GOT3 (cell line): ENCODE measurements at regions not wholly inside any gene's neighbourhood (a gene's known extent, or its start where the extent isn't known, plus 50 kb on each side); places are given as distances from the start of the nearest gene placed in this dataset.
"Not testable (repeated sequence)": the region's sequence is repeated elsewhere in the genome, so short reads cannot be mapped to it uniquely, and the experiment has no call there.

Experiments used
- DNase-seq: peaks from one replicate; lab custom pipeline; 2025; ENCODE audit warnings: mixed read lengths; lab: John Stamatoyannopoulos, UW

DNA sequence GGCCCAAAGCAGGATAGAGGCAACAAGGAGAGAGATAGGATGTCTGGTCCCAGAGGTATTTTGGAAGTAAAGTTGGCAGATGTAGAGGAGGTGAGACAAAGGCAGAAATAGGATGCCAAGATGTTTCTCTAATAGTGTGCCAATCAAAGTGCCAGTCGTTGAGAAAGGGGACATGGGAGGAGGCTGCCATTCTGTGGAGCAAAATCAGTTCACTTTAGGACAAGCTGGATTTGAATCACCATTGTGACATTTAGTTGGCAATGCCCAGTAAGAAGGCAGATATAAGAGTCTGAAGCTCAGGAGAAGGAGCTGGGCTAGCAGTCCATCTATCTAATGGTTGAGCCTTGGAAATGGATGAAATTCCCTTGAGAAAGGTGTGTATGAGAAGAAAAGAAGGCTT lies 53.8 kb downstream of the ADRB2 start:
- DNase-seq: no peak

DNA sequence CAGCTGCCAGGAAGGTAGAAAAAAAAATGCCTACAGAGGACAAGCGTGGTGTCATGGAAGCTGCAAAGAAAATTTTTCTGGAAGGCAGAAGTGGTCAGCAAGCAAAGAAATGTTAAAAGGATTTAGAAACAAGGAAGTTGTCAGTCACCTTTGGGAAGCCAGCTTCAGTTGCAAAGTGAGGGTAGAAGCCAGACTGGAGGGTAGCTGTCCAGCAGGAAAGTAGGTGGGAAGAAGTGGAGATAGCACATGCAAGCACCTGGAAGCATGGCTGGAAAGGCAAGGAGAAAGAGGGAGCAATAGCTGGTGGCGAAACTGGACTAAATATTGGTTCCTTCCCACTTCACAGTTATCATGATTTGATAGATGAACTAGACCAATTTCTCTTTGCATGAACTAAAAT lies 54.3 kb downstream of the ADRB2 start:
- no peak for DNase-seq

DNA sequence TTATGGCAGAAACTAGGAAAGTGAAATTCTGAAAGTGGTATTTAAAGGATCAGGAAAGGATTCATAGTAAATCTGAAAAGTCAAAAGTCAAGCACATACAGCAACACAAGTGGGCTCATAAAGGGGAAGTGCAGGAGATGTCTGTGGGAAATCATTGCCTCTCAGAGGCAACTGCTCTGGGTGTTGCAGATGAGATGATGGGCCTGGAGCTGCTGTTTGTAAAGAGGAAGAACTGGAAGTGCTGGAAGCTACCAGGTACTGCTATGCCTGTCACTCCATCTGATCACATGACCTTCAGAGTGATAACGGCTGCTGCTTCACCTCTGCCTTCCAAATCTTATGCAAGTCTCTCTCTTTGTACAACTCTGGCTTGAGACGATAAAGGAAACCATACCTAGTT lies 55.9 kb downstream of the ADRB2 start:
- DNase-seq: no peak

DNA sequence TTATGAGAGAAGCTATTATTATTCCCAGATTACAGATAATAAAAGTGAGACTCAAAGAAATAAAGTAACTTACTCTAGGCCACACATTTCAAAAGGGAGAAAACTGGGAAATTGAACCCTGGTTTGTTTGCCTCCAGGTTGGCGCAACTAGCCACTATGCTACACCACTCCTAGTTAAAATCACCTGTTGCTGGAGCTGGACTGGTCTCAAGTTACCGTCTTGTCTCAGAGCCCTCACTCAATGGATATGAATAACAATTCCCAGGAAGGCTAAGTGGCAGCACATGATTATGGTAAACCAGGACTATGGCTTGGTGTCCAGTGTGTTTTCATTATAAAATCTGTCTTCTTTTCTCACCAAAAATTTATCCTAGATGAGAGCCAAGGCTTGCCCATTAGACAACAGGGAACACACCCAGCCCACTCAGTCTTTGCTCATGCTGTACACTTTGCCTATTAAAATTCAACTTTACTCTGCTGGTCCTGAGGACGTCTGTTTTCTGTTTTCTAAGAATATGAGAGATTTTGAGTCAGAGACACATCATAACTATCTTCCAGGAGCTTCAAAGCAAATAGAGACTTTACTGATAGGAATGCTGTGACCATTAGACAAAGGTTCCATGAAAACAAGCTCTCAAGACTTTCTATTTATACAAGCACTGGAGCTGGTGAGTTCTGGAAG lies 58.1 kb downstream of the ADRB2 start:
- no peak for DNase-seq

DNA sequence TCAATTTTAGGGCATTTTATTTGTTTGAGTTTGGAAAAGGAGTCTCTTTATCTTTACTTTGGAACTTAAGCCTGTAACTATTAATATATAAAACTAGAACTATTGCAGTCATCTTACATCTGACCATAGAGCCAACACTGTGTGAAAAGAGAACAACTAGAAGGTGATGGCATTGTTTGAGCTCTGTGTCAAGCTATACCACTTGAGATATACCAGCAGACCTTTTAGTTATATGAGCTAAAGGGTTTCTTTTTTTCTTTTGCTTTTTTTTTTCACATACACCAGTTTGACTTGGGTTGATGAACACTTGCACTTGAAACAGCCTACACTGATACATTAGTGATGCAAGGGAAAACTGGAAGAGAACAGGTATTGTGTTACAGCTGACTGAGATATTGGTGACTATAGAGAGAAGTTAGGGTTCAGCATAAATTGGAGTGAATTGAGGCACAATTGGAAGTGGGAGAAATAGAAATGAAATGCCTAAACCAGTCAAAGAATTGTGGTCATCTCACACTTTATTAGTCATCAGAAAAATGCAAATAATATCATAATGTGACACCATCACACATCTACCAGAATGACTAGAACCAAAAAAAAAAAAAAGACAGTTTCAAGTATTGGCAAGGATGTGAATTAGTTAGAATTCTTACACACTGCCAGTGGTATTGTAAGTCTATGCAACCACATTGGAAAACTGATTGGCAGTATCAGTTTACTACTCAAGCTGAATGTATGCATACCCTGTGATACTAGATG lies 60.9 kb downstream of the ADRB2 start:
- DNase-seq: no peak

DNA sequence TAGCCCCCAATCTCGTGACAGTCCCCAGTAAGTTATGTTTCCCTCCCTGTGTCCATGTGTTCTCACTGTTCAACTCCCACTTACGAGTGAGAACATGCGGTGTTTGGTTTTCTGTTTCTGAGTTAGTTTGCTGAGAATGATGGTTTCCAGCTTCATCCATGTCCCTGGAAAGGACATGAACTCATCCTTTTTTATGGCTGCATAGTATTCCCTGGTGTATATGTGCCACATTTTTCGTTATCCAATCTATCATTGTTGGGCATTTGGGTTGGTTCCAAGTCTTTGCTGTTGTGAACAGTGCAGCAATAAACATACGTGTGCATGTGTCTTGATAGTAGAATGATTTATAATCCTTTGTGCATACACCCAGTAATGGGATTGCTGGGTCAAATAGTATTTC lies 63.5 kb downstream of the ADRB2 start:
- DNase-seq: not testable (repeated sequence)

DNA sequence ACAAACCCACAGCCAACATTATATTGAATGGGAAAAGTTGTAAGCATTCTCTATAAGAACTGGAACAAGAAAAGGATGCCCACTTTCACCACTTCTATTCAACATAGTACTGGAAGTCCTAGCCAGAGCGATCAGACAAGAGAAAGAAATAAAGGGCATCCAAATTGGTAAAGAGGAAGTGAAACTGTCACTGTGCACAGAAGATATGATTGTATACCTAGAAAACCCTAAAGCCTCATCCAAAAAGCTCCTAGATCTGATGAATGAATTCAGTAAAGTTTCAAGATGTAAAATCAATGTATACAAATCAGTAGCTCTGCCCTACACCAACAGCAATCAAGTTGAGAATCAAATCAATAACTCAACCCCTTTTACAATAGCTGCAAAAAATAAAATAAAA lies 69.0 kb downstream of the ADRB2 start:
- DNase-seq: not testable (repeated sequence)

DNA sequence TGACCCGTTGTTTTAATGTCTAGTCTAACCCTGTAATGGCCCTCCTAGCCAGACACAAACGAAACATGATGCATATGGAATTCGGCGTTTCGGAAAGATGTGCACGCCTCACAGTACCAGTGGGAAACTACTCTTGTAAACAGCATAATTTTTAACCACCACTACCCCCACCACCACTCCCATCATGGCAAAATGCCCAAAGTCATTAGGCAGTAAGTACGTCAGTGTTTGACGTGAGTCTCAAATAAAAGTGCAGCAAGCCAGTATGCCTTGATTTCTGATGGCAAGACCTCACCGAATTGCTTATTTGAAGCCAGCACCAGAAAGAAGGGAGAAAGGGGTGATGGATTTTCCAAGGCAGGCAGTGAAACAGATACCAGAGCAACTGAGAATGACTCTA lies 71.4 kb downstream of the ADRB2 start:
- DNase-seq: no peak

DNA sequence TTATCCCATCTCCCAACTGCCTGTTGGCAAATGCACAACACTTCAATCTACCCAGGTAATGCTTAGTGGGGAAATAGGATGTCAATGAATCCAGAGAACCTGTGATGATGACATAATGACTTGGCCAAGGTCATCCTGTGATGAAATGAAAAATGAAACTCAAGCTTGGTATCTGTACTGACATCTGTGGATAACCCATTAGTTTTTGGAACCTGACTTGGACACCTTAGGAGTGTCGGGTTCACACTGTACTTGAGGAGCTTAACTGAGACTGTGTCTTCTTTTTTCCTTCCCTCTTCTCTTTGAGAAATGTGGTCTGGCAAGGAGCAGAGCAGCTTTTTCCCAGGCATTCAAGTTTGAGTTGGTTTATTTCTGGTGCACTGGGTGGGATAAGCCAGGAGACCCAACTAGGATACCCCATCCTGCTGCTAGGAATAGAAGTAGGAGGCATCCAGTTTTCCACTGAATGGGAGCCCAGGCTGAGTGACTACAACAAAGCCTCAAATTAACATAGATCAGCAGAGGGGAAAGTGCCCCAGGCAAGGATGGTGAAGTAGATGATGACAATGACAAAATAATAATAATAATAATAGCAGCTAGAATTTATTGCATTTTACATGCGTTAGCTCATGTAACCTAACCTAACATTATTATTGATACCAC lies 72.1 kb downstream of the ADRB2 start:
- no peak for DNase-seq

DNA sequence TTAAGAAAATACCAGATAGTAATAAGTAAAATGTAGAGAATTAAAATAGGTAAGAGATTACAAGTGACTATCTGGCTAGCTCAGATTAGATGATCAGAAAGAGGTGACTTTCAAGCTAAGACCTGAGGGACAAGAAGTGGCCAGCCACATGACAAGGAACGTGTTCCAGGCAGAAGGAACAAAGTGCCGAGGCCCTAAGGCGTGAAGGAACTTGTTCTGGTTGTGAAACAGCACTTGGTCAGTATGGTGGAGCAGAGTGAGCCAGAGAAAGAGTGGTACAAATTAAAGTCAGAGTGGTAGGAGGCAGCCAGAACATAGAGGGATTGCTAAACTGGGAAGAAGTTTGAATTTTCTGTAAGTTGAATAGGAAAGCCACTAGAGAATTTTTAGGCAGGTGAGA lies 73.6 kb downstream of the ADRB2 start:
- DNase-seq: no peak

DNA sequence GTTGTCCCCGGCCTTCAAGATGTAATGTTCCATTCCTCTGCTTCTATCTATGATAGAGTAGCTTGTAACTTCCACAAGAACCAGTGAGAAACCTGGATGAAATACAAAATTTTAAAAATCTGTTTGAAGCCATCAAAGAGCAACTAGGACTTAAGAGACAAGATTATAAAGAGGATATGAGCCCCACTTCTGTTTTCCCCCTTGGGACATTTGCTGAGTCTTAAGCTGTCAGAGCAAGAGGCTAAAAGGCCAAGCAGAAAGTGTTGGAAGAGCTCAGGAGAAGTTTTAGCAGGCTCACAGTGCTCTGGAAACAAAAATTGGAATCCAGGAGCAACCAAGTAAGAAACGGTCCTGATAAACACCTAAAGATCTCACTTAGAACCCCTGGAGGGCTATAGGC lies 76.1 kb downstream of the ADRB2 start:
- DNase-seq: no peak

DNA sequence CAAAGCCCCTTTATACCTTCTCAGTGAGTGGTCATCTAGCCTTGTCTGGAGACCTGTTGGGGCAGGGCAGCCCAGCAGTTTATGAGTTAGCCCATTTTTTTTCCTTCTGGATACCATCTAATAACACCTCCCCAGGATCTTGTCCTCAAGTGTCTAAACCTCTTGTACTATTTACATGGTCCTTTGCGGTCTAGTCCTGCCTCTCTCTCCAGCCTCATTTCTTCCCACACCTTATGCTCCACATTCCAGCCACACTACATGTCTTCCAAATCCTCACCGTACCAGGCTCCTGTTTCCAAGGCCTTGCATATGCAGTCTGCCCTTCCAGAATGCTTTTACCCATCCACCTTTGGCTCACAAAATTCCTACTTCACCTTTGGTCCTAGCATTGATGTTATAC lies 77.2 kb downstream of the ADRB2 start:
- DNase-seq: no peak

DNA sequence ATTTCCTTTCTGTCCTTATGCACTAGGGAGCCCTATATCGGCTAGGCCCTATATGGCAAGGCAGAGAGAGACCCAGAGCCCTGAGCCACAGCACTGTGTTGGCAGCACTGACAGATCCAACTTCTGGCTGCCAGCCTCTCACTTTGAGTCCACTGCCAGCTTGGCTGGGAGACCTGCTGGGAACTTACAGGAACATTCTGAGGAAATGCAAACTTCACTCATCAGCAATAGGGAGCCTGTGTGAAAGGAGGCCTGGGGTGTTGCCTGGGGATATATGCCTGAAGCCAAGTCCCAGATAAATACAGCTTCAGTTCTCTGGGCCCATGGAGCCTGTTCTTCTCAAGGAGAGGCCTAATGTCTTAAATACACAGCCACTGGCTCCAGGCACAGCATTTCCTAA lies 78.0 kb downstream of the ADRB2 start:
- DNase-seq: no peak

DNA sequence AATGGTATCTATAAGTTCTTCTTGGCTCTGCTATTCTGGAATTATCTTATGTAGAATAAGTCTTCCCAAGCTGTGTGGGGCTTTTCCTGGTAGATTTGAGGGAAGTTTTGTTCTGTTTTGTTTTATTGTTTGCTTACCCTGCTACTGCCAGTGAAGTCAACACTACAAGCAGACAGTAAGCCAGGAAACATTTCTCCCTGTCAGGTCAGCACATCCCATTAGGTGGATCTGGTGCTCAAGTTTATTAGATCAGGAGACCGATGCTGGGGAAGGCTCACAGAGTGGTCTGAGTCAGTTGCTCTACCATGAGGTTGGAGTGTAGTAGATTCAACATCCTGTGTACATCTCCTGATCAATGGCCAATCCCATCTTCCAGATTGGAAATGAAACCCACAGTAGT lies 79.1 kb downstream of the ADRB2 start:
- no peak for DNase-seq

DNA sequence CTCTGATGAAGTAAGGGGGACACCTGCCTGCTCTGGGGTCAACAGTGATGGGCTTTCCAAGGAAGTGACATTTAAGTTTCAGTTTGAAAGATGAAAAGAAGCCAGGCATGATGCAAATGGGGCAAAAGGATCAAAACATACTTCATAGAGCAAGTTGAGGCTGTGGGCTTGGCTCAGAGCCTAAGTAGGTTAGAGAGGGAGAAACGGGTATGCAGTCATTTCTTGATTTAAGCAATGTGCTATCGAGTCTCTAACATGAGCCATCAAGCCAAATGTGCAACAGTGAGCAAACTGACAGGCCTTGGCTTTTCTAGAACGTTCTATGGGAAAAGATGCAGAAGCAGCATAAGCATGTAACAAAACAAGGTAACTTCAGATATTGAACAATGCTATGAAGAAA lies 80.6 kb downstream of the ADRB2 start:
- DNase-seq: no peak

DNA sequence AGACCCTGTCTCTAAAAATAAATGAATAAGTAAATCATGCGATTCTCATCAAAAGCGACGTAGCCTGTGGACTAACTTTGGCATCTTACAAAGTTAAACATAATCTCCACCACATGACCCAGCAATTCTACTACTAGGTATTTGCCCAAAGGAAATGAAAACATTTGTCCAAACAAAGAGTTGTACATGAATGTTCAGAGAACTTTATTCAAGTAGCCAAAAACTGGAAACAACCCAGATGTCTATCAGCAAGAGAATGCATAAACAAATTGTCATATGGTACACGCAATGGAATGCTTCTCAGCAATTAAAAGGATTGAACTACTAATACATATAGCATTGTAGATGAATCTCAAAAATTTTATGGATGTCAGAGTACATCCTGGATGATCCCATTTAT lies 82.6 kb downstream of the ADRB2 start:
- DNase-seq: no peak

DNA sequence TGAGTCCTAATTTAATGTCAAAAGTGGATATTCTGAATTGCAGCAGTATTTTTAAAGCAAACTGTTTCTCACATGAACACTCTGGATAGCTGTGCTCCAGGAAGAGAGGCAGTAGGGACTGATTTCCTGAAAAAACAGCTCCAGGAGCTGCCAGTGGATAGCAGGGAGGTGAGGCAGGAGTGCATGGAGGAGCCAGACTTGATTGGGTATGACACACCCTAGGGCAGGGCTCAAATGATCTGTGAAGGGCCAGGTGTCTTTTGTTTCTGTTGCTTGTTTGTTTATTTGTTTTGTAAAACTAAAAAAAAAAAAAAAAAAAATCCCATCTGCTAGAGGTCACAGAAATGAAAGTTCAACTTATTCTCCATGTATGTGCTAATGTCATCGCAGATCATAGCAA lies 83.4 kb downstream of the ADRB2 start:
- no peak for DNase-seq

DNA sequence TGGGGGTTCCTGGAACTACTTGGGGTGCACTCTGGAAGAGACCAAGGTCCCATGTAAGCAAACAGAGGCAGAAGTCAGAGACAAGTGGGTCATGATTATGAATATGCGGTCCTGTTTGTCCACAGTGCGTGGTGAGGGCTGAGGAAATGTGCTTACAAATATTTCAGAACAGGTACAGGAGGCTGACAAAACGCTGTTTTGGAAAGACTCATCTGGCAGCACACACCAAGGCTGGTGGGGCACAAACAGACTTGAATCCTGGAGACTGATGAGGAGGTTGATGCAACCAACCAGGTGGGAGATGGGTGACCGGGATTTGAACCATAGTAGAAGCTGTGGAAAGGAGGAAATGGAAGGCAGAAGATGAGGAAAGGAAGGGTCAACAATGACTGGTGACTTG lies 83.8 kb downstream of the ADRB2 start:
- no peak for DNase-seq

DNA sequence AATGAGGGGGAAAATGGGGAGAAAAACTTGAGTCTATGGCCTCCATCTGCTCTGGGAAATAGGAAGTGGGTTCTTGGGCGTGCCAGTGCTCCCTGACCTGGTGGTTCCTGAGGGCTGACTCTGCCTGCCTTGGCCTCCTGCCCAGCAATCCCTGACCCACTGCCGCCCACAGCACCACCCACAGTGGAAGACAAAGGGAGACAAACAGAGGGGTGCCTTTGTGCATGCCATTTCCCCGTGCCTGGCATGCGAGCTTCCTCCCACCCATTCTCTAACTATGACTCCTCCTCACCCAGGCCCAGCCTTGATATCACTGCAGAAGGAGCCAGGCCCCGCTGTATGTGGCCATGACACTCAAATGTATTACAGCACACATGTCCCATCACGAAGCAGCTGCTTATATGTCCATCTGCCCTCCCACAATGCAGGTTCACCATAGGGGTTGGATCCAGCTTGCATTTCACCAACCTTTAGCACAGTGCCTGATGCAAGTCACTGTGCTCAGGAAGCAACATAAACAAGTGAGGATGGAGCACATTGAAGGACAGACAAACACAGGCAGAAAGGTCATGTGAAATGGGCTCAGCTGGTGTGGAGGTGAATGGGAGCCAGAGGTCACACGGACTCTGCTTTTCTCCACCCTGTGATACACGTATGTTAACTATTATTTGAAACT lies 84.4 kb downstream of the ADRB2 start:
- no peak for DNase-seq

DNA sequence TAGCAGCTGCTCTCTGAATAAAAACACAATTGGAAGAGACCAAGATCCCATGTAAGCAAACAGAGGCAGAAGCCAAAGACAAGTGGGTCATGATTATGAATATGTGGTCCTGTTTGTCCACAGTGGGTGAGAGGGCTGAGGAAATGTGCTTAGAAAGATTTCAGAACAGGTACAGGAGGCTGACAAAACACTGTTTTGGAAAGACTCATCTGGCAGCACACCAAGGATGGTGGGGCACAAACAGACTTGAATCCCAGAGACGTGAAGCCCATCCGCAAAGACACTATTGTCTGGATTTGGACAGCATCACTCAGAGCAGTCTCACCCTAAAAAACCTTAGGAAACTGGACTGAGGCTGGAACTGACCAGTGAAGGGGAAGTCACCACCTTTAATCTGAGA lies 85.0 kb downstream of the ADRB2 start:
- DNase-seq: no peak

DNA sequence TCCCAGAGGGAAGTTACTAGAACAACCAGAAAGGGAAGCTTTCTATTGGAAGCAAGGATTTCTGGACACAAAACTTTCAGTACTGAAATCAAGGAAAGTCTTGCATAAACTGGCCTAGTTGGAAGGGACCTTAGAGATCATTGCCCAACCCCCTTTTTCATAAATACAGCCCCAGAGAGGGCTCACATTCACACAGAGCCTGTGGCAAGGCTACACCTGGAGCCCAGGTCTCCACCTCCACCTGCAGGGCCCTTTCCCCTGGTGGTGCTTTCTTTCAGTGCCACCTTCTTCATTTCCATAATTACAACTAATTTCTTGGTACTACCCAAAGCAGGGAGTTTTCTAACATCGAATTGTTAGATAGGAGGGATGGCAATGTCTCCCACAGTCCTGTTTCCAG lies 85.7 kb downstream of the ADRB2 start:
- no peak for DNase-seq

DNA sequence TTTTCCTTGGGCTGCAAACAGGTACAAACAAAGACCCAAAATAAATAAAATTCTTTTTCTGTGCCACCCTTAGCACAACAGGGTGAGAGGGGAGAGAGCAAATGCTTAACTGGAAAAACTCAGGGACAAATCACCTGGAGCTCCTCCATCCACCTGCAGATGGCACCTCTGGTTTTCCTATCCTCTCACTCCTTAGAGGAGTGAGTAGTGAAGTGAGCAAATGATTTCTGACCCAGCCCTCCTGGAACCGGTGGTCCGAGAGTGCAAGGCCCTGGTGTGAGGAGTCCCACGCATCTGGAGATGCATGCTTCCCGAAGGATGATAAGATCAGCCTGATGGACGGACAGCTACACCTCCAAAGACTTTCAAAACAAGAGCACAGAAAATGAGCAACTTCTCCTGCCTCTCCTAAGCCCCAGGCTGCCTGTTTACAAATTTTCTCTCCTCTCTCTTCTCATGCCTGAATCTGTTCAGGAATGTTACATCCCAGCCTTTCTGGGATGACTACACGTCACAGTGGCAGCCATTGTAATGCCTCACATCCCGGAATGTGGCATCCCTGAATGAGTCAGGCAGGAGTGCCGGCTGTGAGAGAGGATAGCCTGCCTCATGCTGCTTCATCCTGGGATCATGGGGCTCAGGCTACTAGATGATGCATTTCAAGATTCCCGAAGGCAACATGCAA lies 86.4 kb downstream of the ADRB2 start:
- peak; percentile 75 for DNase-seq
